Thoracic aorta (tissue), 2 donors: ENCODE measurements at regions not wholly inside any gene's neighbourhood (a gene's known extent, or its start where the extent isn't known, plus 50 kb on each side); places are given as distances from the start of the nearest gene placed in this dataset.

Experiments used
- ATAC-seq: fragments of 150-250 bp; one replicate; pipeline ENCODE4 v1.8.0; 2017; ENCODE audit warnings: low read depth; ENCODE audit not compliant: insufficient number of reproducible peaks, low FRiP score
- DNase-seq: peaks from one replicate; pipeline ENCODE4 v3.0.0-alpha.2; 2020; ENCODE audit warnings: low spot score
- H3K27ac ChIP-seq, 2 donors: fragments of 200-600 bp; sonication (generic); 1 replicate in 1 of 2; 2 replicates in 1 of 2; pipeline ENCODE4 v1.5.1; 2016; ENCODE audit warnings: mild to moderate bottlenecking in 2 of 2, moderate library complexity in 2 of 2
- H3K27me3 ChIP-seq: fragments of 200-600 bp; sonication (generic); replicated peaks from 2 replicates; pipeline ENCODE4 v1.6.0; 2016; ENCODE audit warnings: mild to moderate bottlenecking; ENCODE audit not compliant: insufficient read depth
- H3K36me3 ChIP-seq: fragments of 200-600 bp; sonication (generic); one replicate; pipeline ENCODE4 v1.5.1; 2016
- H3K4me1 ChIP-seq, 2 donors: fragments of 200-600 bp; sonication (generic); 1 replicate in 1 of 2; 2 replicates in 1 of 2; pipeline versions ENCODE4 v1.5.1 to v1.6.0; 2016; ENCODE audit warnings: low read depth in 2 of 2, mild to moderate bottlenecking in 1 of 2; ENCODE audit not compliant: control insufficient read depth in 1 of 2
- H3K4me3 ChIP-seq: fragments of 200-600 bp; sonication (generic); 2 replicates; pipeline ENCODE4 v1.5.1; 2016; ENCODE audit warnings: mild to moderate bottlenecking
- H3K9me3 ChIP-seq: fragments of 200-600 bp; sonication (generic); 2 replicates; pipeline ENCODE4 v1.5.1; 2016
- TF ChIP-seq, protein P1 (sequence below): fragments of 200-600 bp; sonication (generic); IDR thresholded peaks from one replicate; pipeline ENCODE4 v1.5.1; 2019; ENCODE audit warnings: antibody characterized with exemption

DNA sequence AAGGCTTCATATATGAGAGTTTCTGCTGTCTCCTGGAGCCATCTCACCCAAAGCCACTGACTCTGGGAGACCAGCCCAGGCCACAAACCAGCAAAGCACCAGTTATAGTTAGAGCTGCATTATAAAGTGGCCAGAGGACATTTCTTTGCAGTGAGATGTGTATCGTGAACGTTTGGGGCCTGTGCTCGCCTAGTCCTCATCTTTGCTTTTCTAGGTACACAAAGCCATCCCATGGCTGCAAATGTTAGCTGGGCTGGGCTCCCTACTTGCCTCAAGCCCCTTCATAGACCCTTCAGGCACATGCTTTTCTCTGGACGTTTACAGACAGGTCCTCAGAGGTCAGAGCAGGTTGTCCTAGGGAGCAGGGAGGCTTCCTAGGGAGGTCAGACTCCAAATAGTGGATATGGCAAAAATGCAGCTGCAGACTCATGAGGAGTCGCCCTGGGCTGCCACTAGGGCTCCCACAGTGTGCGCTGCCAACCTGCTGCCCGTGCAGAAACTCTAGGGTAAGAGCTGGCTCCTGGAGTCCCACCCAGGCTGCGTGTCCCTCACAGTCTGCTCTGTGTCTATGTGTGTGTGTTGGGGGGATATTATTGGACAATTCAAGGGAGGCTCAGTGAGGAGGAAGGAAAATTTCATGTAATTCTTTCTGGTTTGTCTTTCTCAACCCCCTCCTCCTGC lies 141.0 kb downstream of the RPIA start:
- Histone ChIP-seq H3K4me1 (no peaks in the 10 kb centered on the region), H3K27me3 (no peaks in the 10 kb centered on the region), H3K4me3 (no peak overlapping the region), H3K27ac (no peak overlapping the region), H3K9me3 (no peaks in the 10 kb centered on the region), H3K36me3 (no peaks in the 10 kb centered on the region)
- DNase-seq, result no peak
- TF ChIP-seq, protein P1, sequence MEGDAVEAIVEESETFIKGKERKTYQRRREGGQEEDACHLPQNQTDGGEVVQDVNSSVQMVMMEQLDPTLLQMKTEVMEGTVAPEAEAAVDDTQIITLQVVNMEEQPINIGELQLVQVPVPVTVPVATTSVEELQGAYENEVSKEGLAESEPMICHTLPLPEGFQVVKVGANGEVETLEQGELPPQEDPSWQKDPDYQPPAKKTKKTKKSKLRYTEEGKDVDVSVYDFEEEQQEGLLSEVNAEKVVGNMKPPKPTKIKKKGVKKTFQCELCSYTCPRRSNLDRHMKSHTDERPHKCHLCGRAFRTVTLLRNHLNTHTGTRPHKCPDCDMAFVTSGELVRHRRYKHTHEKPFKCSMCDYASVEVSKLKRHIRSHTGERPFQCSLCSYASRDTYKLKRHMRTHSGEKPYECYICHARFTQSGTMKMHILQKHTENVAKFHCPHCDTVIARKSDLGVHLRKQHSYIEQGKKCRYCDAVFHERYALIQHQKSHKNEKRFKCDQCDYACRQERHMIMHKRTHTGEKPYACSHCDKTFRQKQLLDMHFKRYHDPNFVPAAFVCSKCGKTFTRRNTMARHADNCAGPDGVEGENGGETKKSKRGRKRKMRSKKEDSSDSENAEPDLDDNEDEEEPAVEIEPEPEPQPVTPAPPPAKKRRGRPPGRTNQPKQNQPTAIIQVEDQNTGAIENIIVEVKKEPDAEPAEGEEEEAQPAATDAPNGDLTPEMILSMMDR, result no peak
- ATAC-seq, result no peak

DNA sequence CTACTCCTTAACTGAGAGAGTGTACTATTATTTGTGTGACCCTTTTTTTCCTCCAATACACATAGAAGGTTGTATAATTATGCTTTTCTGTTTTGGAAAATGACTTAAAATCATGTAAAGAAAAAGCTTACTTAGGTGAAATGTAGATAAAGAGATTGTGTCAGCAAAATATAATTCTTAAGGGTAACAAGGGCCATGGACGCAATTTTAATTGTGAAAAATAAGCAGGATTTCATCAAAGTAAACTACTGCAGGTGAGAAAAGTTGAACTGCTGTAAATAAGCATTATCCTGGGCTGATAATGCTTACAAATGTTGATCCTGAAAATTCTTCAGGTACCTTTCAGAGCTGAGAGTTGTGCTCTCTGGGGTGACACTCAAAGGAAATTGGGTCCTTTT lies 141.5 kb downstream of the RPIA start:
- no peak for DNase-seq
- no peaks in the 10 kb centered on the region for H3K4me1 ChIP-seq
- H3K9me3 ChIP-seq, result no peaks in the 10 kb centered on the region
- H3K27me3 ChIP-seq, result no peaks in the 10 kb centered on the region
- H3K4me3 ChIP-seq, result no peak overlapping the region
- no peaks in the 10 kb centered on the region for H3K36me3 ChIP-seq
- no peak overlapping the region for H3K27ac ChIP-seq
- TF ChIP-seq, protein P1, result no peak
- ATAC-seq, result no peak

DNA sequence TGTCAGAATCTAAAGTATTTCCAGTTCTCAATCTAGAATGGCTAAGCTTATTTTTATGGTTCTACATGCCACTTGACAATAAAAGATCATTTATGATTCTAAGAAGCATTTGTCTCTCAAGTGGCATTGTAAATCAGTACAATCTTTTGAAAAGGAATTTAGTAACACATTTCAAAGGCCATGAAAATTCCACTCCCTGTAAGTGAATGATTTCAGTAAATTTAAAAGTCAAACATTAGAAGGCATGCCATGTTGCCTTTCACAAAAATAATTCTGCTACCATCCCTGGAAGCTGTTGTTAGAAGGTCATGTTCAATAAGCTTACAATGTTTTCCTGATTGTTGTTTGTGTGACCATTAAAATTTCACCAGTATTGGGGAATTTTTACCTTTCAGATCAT lies 142.9 kb downstream of the RPIA start:
- Histone ChIP-seq H3K36me3 (no peaks in the 10 kb centered on the region), H3K4me1 (no peaks in the 10 kb centered on the region), H3K9me3 (no peaks in the 10 kb centered on the region), H3K4me3 (no peak overlapping the region), H3K27ac (no peak overlapping the region), H3K27me3 (no peaks in the 10 kb centered on the region)
- ATAC-seq (no peak), DNase-seq (no peak)
- TF ChIP-seq, protein P1, result no peak

DNA sequence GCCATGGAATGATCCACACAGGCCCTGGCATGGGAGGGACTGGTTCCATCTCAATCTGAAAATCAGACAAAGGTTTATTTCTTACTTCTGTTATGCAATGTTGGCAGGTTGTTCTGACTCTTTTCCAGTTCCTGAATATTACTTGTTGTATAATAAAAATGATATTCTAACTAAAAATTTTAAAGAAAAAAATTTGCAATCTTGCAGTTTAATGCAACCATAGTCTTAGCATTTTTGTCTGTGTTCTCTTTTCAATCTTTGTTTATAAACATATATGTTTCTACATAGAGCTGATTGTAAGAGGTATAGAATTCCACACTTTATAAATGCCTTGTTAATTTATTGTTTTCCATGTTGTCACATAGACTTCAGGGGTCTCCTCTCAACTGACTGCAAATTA lies 143.4 kb downstream of the RPIA start:
- DNase-seq, result no peak
- H3K27ac ChIP-seq, result no peak overlapping the region
- H3K4me3 ChIP-seq, result no peak overlapping the region
- no peaks in the 10 kb centered on the region for H3K9me3 ChIP-seq
- no peaks in the 10 kb centered on the region for H3K36me3 ChIP-seq
- no peak for ATAC-seq
- no peaks in the 10 kb centered on the region for H3K27me3 ChIP-seq
- TF ChIP-seq, protein P1, result no peak
- H3K4me1 ChIP-seq, result no peaks in the 10 kb centered on the region

DNA sequence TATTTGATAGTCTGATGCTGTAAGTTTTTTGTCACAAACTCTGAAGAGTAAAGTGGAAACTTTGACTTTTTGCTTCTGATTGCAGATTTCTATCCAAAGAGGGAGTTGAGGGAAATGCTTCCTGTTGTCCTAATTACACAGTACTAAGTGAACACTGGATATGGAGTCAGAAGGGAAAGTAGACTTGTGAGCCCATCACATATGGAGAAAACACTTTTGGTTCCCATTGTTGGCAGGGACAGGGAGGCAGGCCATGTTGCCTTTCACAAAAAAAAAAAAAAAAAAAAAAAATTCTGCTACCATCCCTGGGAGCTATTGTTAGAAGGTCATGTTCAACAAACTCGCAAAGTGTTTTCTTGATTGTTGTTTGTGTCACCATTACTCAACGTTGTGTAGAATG lies 144.3 kb downstream of the RPIA start:
- DNase-seq (no peak), ATAC-seq (no peak)
- no peaks in the 10 kb centered on the region for H3K27me3 ChIP-seq
- H3K27ac ChIP-seq, result no peak overlapping the region
- H3K36me3 ChIP-seq, result no peaks in the 10 kb centered on the region
- H3K4me3 ChIP-seq, result no peak overlapping the region
- no peaks in the 10 kb centered on the region for H3K9me3 ChIP-seq
- TF ChIP-seq, protein P1, result no peak
- no peaks in the 10 kb centered on the region for H3K4me1 ChIP-seq
